CD4-positive, alpha-beta memory T cell (primary cell): ENCODE measurements at regions not wholly inside any gene's neighbourhood (a gene's known extent, or its start where the extent isn't known, plus 50 kb on each side); places are given as distances from the start of the nearest gene placed in this dataset.
"Not testable (repeated sequence)": the region's sequence is repeated elsewhere in the genome, so short reads cannot be mapped to it uniquely, and the experiment has no call there.

Experiments used
- CTCF ChIA-PET: fragments of 350-600 bp; sonication (Branson Sonifier 250); formaldehyde crosslinking; loops from one replicate; lab custom pipeline; 2021; ENCODE audit warnings: inconsistent platforms; ENCODE audit not compliant: partially characterized antibody; lab: Charles Lee
- POLR2A ChIA-PET: fragments of 350-600 bp; sonication (Branson Sonifier 250); formaldehyde crosslinking; loops from one replicate; lab custom pipeline; 2021; ENCODE audit not compliant: partially characterized antibody; lab: Charles Lee
- DNase-seq, 5 donors: peaks; one replicate each; pipeline versions ENCODE4 v3.0.0 to v3.0.0-alpha.2; 2020 to 2022; ENCODE audit warnings: mixed read lengths in 1 of 5
- H3K27ac ChIP-seq: one replicate; pipeline ENCODE4 v1.7.0; 2013; ENCODE audit warnings: low read depth, low read length
- H3K27me3 ChIP-seq: 2 replicates; pipeline ENCODE4 v1.7.0; 2013; ENCODE audit warnings: mild to moderate bottlenecking, low read length, moderate library complexity; ENCODE audit not compliant: insufficient read depth
- H3K36me3 ChIP-seq: 2 replicates; pipeline ENCODE4 v1.7.0; 2013; ENCODE audit warnings: mild to moderate bottlenecking, low read length, moderate library complexity; ENCODE audit not compliant: insufficient read depth
- H3K4me1 ChIP-seq: 2 replicates; pipeline ENCODE4 v1.7.0; 2013; ENCODE audit warnings: mild to moderate bottlenecking, low read length, moderate library complexity; ENCODE audit not compliant: insufficient read depth
- H3K4me3 ChIP-seq, 2 donors: one replicate each; pipeline ENCODE4 v1.7.0; 2013; ENCODE audit warnings: low read length in 2 of 2, mild to moderate bottlenecking in 1 of 2
- H3K9me3 ChIP-seq, 2 donors: one replicate each; pipeline ENCODE4 v1.7.0; 2013; ENCODE audit warnings: low read length in 2 of 2, control low read depth in 1 of 2; ENCODE audit not compliant: control insufficient read depth in 1 of 2
- H3K27ac Mint-ChIP-seq, 7 donors: one replicate each; pipeline ENCODE4 v1.8.0; 2020 to 2021; ENCODE audit warnings: mixed read lengths in 7 of 7, mild to moderate bottlenecking in 6 of 7, inconsistent platforms in 3 of 7, moderate library complexity in 3 of 7
- H3K27me3 Mint-ChIP-seq, 2 donors: one replicate each; pipeline ENCODE4 v1.8.0; 2020 to 2021; ENCODE audit warnings: mixed read lengths in 2 of 2
- H3K36me3 Mint-ChIP-seq, 2 donors: one replicate each; pipeline ENCODE4 v1.8.0; 2020 to 2021; ENCODE audit warnings: mixed read lengths in 2 of 2, inconsistent platforms in 1 of 2, mild to moderate bottlenecking in 1 of 2
- H3K4me1 Mint-ChIP-seq, 4 donors: one replicate each; pipeline ENCODE4 v1.8.0; 2020 to 2021; ENCODE audit warnings: mixed read lengths in 4 of 4, mild to moderate bottlenecking in 1 of 4
- H3K4me3 Mint-ChIP-seq, 8 donors: one replicate each; pipeline ENCODE4 v1.8.0; 2020 to 2021; ENCODE audit warnings: mixed read lengths in 8 of 8, mild to moderate bottlenecking in 7 of 8, moderate library complexity in 6 of 8, inconsistent platforms in 3 of 8
- H3K9me3 Mint-ChIP-seq, 8 donors: one replicate each; pipeline ENCODE4 v1.8.0; 2020 to 2021; ENCODE audit warnings: mixed read lengths in 8 of 8, mild to moderate bottlenecking in 5 of 8, inconsistent platforms in 3 of 8, moderate library complexity in 1 of 8
- intact Hi-C: fragments of 100-400 bp; cut with micrococcal nuclease; formaldehyde crosslinking; loops from one replicate; pipeline ENCODE4 v1.15.1; 2023

- H3K27ac ChIP-seq, POLR2A ChIA-PET, H3K36me3 Mint-ChIP-seq, H3K4me3 Mint-ChIP-seq, CTCF ChIA-PET, H3K4me1 ChIP-seq, H3K9me3 ChIP-seq, DNase-seq, H3K4me3 ChIP-seq, H3K4me1 Mint-ChIP-seq, H3K27me3 ChIP-seq, H3K36me3 ChIP-seq, intact Hi-C loops, H3K27me3 Mint-ChIP-seq, H3K27ac Mint-ChIP-seq, H3K9me3 Mint-ChIP-seq: not testable (repeated sequence)
Observed at GRCh38 chr15:20401058-20401457, 140.5 kb downstream of the GOLGA6L6 start.

- H3K4me3 Mint-ChIP-seq, H3K27ac ChIP-seq, intact Hi-C loops, POLR2A ChIA-PET, H3K27ac Mint-ChIP-seq, H3K9me3 Mint-ChIP-seq, H3K4me3 ChIP-seq, DNase-seq, H3K36me3 ChIP-seq, H3K9me3 ChIP-seq, H3K36me3 Mint-ChIP-seq, H3K27me3 Mint-ChIP-seq, CTCF ChIA-PET, H3K4me1 Mint-ChIP-seq, H3K27me3 ChIP-seq, H3K4me1 ChIP-seq: not testable (repeated sequence)
Observed at GRCh38 chr15:20398680-20399079, 142.9 kb downstream of the GOLGA6L6 start.

DNA sequence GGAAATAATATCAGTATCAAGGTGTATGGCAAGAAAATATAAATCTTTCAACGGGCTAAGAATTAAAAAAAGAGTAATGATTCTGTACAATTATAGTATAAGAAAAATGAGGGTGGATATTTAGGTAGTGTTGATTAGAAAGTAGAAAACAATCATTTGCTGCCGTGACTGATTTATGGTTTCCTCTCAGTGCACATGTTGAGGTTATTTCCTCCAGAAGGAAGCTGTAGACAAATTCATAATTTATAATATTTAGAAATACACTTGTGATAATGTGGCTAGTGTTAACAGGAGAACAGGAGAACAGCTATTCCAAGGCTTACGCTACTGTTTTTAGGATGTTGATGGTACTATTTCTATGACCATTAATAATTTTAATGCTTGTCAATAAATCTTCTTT lies 153.4 kb downstream of the GOLGA6L6 start:
- H3K9me3 Mint-ChIP-seq, H3K9me3 ChIP-seq, H3K27me3 Mint-ChIP-seq, H3K27me3 ChIP-seq, H3K4me3 ChIP-seq, H3K4me1 ChIP-seq, H3K36me3 ChIP-seq, H3K4me1 Mint-ChIP-seq, H3K36me3 Mint-ChIP-seq, H3K4me3 Mint-ChIP-seq, CTCF ChIA-PET, POLR2A ChIA-PET, H3K27ac ChIP-seq, intact Hi-C loops, DNase-seq, H3K27ac Mint-ChIP-seq: not testable (repeated sequence)

DNA sequence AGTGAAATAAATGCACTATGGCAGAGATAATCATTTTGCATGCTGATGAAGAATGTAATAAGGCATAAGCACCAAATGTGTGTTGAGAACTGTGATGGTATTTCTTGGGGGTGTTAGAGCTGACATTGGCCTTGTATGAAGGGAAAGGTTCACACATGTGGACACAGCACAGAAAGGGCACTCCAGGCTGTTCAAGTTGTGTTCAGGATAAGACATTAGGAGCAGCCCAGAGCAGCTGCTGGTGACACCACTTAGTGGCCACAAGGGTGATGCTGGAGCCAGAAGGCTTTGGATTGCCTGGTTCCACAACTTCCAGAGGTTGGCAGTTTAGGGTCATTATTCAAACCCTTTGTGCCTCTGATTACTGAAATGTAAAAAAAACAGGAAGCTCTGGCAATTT lies 155.4 kb downstream of the GOLGA6L6 start:
- Mint-ChIP-seq H3K4me1 (no peaks in the 10 kb centered on the region), H3K27me3 (no peaks in the 10 kb centered on the region), H3K27ac (no peak overlapping the region), H3K4me3 (no peak overlapping the region), H3K9me3 (peaks cover 0 to 2% (median 0%) of the 10 kb centered on the region in 8 donors), H3K36me3 (no peaks in the 10 kb centered on the region)
- no peaks in the 10 kb centered on the region for H3K27me3 ChIP-seq
- intact Hi-C loops = no loop called here
- peaks cover 0 to 7% of the 10 kb centered on the region in 2 donors for H3K9me3 ChIP-seq
- POLR2A ChIA-PET = no interaction called here
- no peaks in the 10 kb centered on the region for H3K4me1 ChIP-seq
- CTCF ChIA-PET = no interaction called here
- H3K36me3 ChIP-seq = no peaks in the 10 kb centered on the region
- no peak overlapping the region for H3K27ac ChIP-seq
- DNase-seq = no peak
- no peak overlapping the region for H3K4me3 ChIP-seq

- H3K27ac ChIP-seq, H3K4me1 Mint-ChIP-seq, DNase-seq, CTCF ChIA-PET, H3K4me3 Mint-ChIP-seq, H3K9me3 Mint-ChIP-seq, H3K36me3 ChIP-seq, H3K27me3 ChIP-seq, H3K27me3 Mint-ChIP-seq, POLR2A ChIA-PET, H3K4me3 ChIP-seq, H3K9me3 ChIP-seq, H3K36me3 Mint-ChIP-seq, H3K4me1 ChIP-seq, H3K27ac Mint-ChIP-seq: not testable (repeated sequence)
- intact Hi-C loops = loop anchor here (2.0 kb wide), 1 partner anchor 19 kb away; no protein-coding TSS in a partner anchor
Observed at GRCh38 chr15:20380199-20380598, 161.4 kb downstream of the GOLGA6L6 start.

GRCh38 chr15:20376872-20377271 lies 164.7 kb downstream of the GOLGA6L6 start:
- intact Hi-C loops = no loop called here

GRCh38 chr15:20372416-20372815 lies 169.2 kb downstream of the GOLGA6L6 start:
- POLR2A ChIA-PET, CTCF ChIA-PET: not testable (repeated sequence)

More at GRCh38 chr15:20376872-20377271, 164.7 kb downstream of the GOLGA6L6 start:
- Mint-ChIP-seq H3K4me3 (no peak overlapping the region), H3K27me3 (no peaks in the 10 kb centered on the region), H3K27ac (no peak overlapping the region), H3K9me3 (no peaks in the 10 kb centered on the region), H3K36me3 (no peaks in the 10 kb centered on the region), H3K4me1 (no peaks in the 10 kb centered on the region)
- no peak for DNase-seq
- H3K4me1 ChIP-seq = no peaks in the 10 kb centered on the region
- POLR2A ChIA-PET = no interaction called here
- no peaks in the 10 kb centered on the region for H3K9me3 ChIP-seq
- no peaks in the 10 kb centered on the region for H3K36me3 ChIP-seq
- H3K4me3 ChIP-seq = no peak overlapping the region
- H3K27me3 ChIP-seq = no peaks in the 10 kb centered on the region
- H3K27ac ChIP-seq = no peak overlapping the region
- CTCF ChIA-PET = no interaction called here

GRCh38 chr15:20369500-20369899 lies 172.1 kb downstream of the GOLGA6L6 start:
- Mint-ChIP-seq H3K4me1 (no peaks in the 10 kb centered on the region), H3K27me3 (no peaks in the 10 kb centered on the region), H3K27ac (no peak overlapping the region), H3K4me3 (no peak overlapping the region), H3K36me3 (no peaks in the 10 kb centered on the region), H3K9me3 (no peaks in the 10 kb centered on the region)
- H3K9me3 ChIP-seq = no peaks in the 10 kb centered on the region
- ChIA-PET POLR2A (interaction anchor here (0.6 kb wide), 1 partner anchor 1864 kb away, joined by 3 read pairs; no protein-coding TSS in a partner anchor), CTCF (no interaction called here)
- no peaks in the 10 kb centered on the region for H3K4me1 ChIP-seq
- no peak overlapping the region for H3K27ac ChIP-seq
- no peaks in the 10 kb centered on the region for H3K36me3 ChIP-seq
- no peaks in the 10 kb centered on the region for H3K27me3 ChIP-seq
- no peak overlapping the region for H3K4me3 ChIP-seq
- intact Hi-C loops = no loop called here
- DNase-seq = no peak

More at GRCh38 chr15:20372416-20372815, 169.2 kb downstream of the GOLGA6L6 start:
- H3K36me3 ChIP-seq, DNase-seq, H3K4me1 ChIP-seq, H3K27ac Mint-ChIP-seq, H3K4me3 ChIP-seq, H3K36me3 Mint-ChIP-seq, H3K4me1 Mint-ChIP-seq, H3K27ac ChIP-seq, H3K27me3 Mint-ChIP-seq, H3K4me3 Mint-ChIP-seq, H3K9me3 Mint-ChIP-seq, H3K27me3 ChIP-seq, intact Hi-C loops, H3K9me3 ChIP-seq: not testable (repeated sequence)
